MCF 10A (cell line): ENCODE measurements at regions not wholly inside any gene's neighbourhood (a gene's known extent, or its start where the extent isn't known, plus 50 kb on each side); places are given as distances from the start of the nearest gene placed in this dataset.

Experiments used
- BruUV-seq: library from RNA; stranded (reverse); fragments of 400-500 nt; replicated peaks from 2 replicates; lab custom pipeline; 2021; lab: Mats Ljungman, UMichigan
- CTCF ChIA-PET: fragments of 300-600 bp; sonication (Branson Sonifier 250); formaldehyde crosslinking; extraction: SDS; loops from one replicate; lab custom pipeline; 2021; ENCODE audit warnings: antibody characterized with exemption, inconsistent platforms; lab: Yijun Ruan, JAX
- POLR2A ChIA-PET: fragments of 300-600, 350-650 bp; sonication (Branson Sonifier 250); formaldehyde crosslinking; extraction: SDS; loops from one replicate; lab custom pipeline; 2020; ENCODE audit warnings: antibody characterized with exemption, inconsistent platforms; lab: Yijun Ruan, JAX
- DNase-seq: peaks from one replicate; pipeline ENCODE4 v3.0.0-alpha.2; 2018; ENCODE audit not compliant: unreplicated experiment
- H3K27ac Mint-ChIP-seq: one replicate; pipeline ENCODE4 v1.8.0; 2022; ENCODE audit warnings: mild to moderate bottlenecking, low read depth, mixed read lengths; ENCODE audit not compliant: unreplicated experiment
- H3K27me3 Mint-ChIP-seq: one replicate; pipeline ENCODE4 v1.8.0; 2022; ENCODE audit warnings: mixed read lengths; ENCODE audit not compliant: insufficient read depth, unreplicated experiment
- H3K36me3 Mint-ChIP-seq: one replicate; pipeline ENCODE4 v1.8.0; 2022; ENCODE audit warnings: mild to moderate bottlenecking, moderate library complexity, mixed read lengths; ENCODE audit not compliant: insufficient read depth, unreplicated experiment
- H3K4me1 Mint-ChIP-seq: one replicate; pipeline ENCODE4 v1.8.0; 2022; ENCODE audit warnings: mixed read lengths; ENCODE audit not compliant: insufficient read depth, unreplicated experiment
- H3K4me3 Mint-ChIP-seq: one replicate; pipeline ENCODE4 v1.8.0; 2022; ENCODE audit warnings: mild to moderate bottlenecking, moderate library complexity, mixed read lengths; ENCODE audit not compliant: unreplicated experiment
- H3K9me3 Mint-ChIP-seq: one replicate; pipeline ENCODE4 v1.8.0; 2022; ENCODE audit warnings: mixed read lengths; ENCODE audit not compliant: unreplicated experiment
- CTCF ChIP-seq: fragments of 200-600 bp; IDR thresholded peaks from one replicate; pipeline ENCODE4 v1.8.0; 2022; ENCODE audit warnings: antibody characterized with exemption, mild to moderate bottlenecking; ENCODE audit not compliant: unreplicated experiment
- intact Hi-C: fragments of 100-400 bp; cut with micrococcal nuclease; formaldehyde crosslinking; loops from 2 replicates; pipeline ENCODE4 v1.14.1; 2022

GRCh38 chrX:67338262-67338661, 205.6 kb upstream of the AR start:
- ChIA-PET POLR2A (no interaction called here), CTCF (no interaction called here)
- TF ChIP-seq CTCF, result no peak
- Mint-ChIP-seq H3K27me3 (no peaks in the 10 kb centered on the region), H3K27ac (no peak overlapping the region), H3K4me3 (no peak overlapping the region), H3K36me3 (no peaks in the 10 kb centered on the region), H3K9me3 (peaks cover 43% of the 10 kb centered on the region), H3K4me1 (no peaks in the 10 kb centered on the region)
- BruUV-seq, result no TSS peak
- no peak for DNase-seq
- intact Hi-C loops, result no loop called here

DNA sequence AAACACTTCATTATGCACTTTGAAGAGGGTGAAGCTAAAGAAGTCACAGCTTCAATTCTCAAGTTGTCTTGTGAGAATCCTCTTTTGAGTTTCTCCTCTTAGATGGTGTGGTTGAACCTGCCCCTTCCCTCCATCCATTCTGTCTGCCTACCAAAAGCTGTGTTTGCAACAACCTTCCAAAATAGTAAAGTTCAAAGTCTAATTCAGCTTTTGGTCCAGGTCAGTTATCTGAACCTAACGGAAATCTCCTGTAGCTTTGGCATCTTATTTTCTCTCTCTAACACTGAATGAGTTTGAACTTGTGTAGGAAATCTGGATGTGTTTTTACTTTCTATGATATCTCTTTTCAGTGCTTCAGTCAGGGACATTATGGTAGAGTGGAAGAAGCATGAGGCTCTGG, 201.7 kb upstream of the AR start:
- BruUV-seq, result no TSS peak
- ChIA-PET POLR2A (no interaction called here), CTCF (interaction anchor here (0.7 kb wide), 1 partner anchor 54 kb away, joined by 3 read pairs; no protein-coding TSS in a partner anchor)
- H3K27me3 Mint-ChIP-seq, result no peaks in the 10 kb centered on the region
- intact Hi-C loops, result no loop called here
- DNase-seq, result no peak
- no peaks in the 10 kb centered on the region for H3K4me1 Mint-ChIP-seq
- no peak overlapping the region for H3K4me3 Mint-ChIP-seq
- no peak for TF ChIP-seq CTCF
- H3K27ac Mint-ChIP-seq, result no peak overlapping the region
- peaks cover 48% of the 10 kb centered on the region for H3K9me3 Mint-ChIP-seq
- no peaks in the 10 kb centered on the region for H3K36me3 Mint-ChIP-seq

DNA sequence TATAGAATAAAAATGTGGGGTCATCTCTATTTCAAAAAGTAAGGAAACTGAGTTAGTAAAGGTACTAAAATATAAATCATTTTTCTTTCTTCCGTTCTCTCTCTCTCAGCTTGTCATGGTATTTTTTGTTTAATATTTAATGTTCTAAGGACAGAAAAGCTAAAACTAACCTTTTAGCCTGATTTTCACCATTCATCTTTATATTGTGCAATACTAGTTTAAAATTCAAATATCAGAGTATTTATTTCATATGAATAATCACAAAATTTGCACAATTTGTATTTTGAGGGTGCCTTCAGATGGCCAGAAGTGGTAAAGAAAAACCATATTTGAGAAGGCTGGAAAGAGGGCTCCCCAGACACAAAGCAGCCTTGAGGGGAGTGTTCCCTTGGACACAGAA, 197.6 kb upstream of the AR start:
- no peak overlapping the region for H3K4me3 Mint-ChIP-seq
- H3K4me1 Mint-ChIP-seq, result no peaks in the 10 kb centered on the region
- H3K36me3 Mint-ChIP-seq, result no peaks in the 10 kb centered on the region
- H3K9me3 Mint-ChIP-seq, result peaks cover 55% of the 10 kb centered on the region
- no peaks in the 10 kb centered on the region for H3K27me3 Mint-ChIP-seq
- intact Hi-C loops, result no loop called here
- BruUV-seq, result no TSS peak
- no peak for TF ChIP-seq CTCF
- no peak for DNase-seq
- POLR2A ChIA-PET, result no interaction called here
- CTCF ChIA-PET, result no interaction called here
- no peak overlapping the region for H3K27ac Mint-ChIP-seq

- ChIA-PET POLR2A (no interaction called here), CTCF (interaction anchor here (0.6 kb wide), 1 partner anchor 85 kb away, joined by 3 read pairs; no protein-coding TSS in a partner anchor)
- no peak for DNase-seq
- Mint-ChIP-seq H3K27me3 (no peaks in the 10 kb centered on the region), H3K9me3 (peaks cover 55% of the 10 kb centered on the region), H3K4me1 (no peaks in the 10 kb centered on the region), H3K27ac (no peak overlapping the region), H3K36me3 (no peaks in the 10 kb centered on the region), H3K4me3 (no peak overlapping the region)
- no TSS peak for BruUV-seq
- no peak for TF ChIP-seq CTCF
- intact Hi-C loops, result no loop called here
Measured at GRCh38 chrX:67346667-67347066, 197.2 kb upstream of the AR start.
